AG20443 (cell line): ENCODE measurements at regions not wholly inside any gene's neighbourhood (a gene's known extent, or its start where the extent isn't known, plus 50 kb on each side); places are given as distances from the start of the nearest gene placed in this dataset.

Source experiments
- DNase-seq: peaks from one replicate; pipeline ENCODE4 v3.0.0; 2012; ENCODE audit warnings: low spot score, mixed read lengths

GRCh38 chrX:42619068-42619467 lies 158.9 kb downstream of the PPP1R2C start:
- no peak for DNase-seq

- DNase-seq = no peak
These were observed 161.0 kb downstream of the PPP1R2C start for GRCh38 chrX:42616981-42617380.

- no peak for DNase-seq
These were observed 162.8 kb downstream of the PPP1R2C start for GRCh38 chrX:42615161-42615563.

GRCh38 chrX:42606591-42606990 lies 171.4 kb downstream of the PPP1R2C start:
- DNase-seq = no peak

GRCh38 chrX:42604302-42604701 lies 173.7 kb downstream of the PPP1R2C start:
- DNase-seq = no peak

GRCh38 chrX:42603016-42603415 lies 174.9 kb downstream of the PPP1R2C start:
- no peak for DNase-seq

DNA sequence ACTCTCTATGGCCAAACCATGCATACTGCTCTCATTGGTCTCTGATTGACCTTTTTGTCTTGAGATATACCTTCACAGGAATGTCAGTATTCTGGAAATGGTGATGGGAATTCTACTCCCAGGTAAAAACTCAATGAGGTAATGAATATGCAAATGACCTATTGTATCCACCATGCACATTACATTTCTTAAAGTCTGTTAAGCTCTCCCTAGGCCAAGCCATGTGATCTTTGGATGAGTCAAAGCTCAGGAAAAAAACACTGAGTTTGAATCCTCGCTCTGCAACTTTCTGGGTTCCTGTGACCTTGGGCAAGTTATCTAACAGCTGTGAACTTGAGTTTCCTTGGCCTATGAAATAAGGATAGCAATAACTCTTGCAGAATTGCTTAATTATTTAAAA lies 175.4 kb downstream of the PPP1R2C start:
- no peak for DNase-seq

DNA sequence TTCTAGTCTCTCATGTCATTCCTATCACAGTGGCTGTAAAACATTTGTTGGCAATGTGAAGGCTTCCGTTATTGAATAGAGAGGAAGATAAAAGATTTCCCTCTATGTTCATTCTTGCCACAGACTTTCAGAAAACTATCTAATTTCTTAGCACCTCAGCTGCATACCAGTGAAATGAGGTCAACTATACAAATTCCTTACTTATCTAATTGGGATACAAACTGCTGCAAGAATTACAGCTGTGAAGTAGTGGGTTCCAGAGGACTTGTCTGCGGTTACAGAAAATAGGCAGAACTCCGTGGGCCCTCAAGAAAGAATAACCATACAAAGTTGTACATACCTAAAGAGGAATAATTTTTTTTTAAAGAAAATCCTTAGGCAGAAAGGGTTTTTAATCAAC lies 175.8 kb downstream of the PPP1R2C start:
- no peak for DNase-seq

DNA sequence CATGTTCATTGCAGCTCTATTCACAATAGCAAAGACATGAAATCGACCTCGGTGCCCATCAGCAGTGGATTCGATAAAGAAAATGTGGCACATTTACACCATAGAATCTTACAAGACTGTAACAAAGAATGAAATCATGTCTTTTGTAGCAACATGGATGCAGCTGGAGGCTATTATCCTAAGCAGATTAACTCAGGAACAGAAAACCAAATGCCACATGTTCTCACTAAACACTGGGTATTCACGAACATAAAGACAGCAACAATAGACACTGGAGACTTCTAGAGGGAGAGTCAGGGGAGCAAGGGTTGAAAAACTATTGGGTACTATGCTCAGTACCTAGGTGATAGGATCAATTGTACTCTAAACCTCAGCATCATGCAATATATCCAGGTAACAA lies 180.5 kb downstream of the PPP1R2C start:
- DNase-seq = no peak

DNA sequence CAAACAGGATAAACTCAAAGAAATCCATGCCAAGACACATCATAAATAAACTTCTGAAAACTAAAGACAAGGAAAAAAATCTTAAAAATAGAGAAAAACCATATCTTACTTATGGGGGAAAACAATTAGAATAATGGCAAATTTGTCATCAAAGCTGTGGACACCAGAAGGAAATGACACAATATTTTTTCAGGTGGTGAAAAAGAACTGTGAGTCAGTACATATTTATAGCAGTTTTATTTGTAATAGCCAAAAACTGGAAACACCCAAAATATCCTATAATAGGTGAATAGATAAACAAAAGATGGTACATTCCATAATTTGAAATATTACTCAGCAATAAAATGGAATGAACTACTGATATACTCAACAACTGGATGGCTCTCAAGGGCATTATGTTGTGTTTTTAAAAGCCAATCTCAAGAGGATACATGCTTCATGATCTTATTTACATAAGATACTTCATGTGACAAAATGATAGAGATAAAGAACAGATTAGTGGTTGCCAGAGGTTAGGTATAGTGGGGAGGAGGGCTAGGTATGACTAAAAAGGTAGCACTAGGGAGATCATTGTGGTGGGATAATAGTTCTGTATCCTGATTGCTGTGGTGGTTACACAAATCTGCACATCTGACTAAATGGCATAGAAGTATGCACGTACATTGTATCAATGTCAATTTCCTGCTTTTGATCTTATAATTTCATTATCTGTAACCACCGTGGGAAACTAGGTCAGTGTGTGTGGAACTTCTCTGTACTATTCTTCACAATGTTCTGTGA lies 191.9 kb downstream of the PPP1R2C start:
- DNase-seq = no peak

DNA sequence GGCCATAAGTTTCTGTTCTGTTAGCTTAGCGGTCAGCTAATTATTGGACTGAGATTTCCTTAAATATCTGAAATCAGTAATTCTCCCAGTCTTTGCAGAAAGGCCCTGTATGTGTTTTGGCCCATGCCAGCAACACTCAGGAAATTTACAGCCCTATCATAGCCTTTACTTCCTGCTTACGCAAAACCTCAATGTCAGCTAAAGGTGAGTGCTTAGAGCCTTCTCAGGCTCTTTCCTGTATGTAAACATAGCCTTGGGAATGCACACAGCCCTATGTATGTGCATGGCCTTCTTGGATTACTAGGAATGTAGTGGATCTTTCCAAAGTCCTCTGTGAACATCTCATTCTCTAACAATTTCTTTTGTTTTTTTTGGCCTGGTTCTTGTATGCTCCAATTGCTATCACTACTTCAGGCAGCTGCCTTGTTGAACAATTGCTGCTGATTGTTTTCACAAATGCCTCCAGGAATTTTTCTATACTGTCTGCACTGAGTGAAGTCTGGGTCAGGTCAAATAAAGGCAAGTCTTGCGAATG lies 200.0 kb downstream of the PPP1R2C start:
- no peak for DNase-seq

DNA sequence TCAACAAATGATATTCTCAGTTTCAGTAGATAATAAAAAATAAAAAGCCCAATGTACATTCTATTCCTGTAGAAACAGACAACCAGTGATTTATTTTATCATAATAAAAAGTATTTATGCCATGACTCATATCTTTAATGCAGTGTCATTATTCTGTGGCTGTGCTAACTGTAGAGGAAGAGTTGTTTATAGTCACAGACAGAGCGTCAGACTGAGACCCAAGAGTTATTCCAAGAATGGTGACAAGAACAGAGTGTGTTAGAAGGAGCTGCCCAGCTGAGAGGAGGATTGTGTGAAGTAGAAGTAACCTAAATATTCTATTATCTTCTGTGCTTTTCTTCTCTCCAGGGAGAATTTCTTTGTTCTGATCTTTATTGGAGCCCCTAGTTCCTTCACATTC lies 210.7 kb downstream of the PPP1R2C start:
- peak; percentile 7 for DNase-seq

- no peak for DNase-seq
These were observed 212.2 kb downstream of the PPP1R2C start for GRCh38 chrX:42565739-42566138.

DNA sequence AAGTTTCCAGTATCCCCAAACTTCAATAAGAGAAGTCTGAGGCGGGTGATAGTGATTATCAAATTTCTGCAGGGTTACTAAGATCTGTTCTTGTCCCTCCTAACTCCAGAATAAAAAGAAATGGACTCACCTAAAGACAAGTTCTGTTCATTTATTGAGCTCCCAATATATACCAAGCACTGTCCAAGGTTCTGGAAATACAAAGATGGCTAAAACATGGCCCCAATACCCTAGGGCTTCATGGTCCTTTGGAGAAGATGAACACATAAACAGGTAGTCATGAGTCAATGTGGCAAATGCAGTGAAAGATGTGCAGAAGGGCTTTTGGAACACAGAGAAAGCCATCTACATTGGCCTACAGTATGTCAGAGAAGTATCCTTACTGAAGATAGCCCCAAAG lies 231.2 kb downstream of the PPP1R2C start:
- DNase-seq = no peak

DNA sequence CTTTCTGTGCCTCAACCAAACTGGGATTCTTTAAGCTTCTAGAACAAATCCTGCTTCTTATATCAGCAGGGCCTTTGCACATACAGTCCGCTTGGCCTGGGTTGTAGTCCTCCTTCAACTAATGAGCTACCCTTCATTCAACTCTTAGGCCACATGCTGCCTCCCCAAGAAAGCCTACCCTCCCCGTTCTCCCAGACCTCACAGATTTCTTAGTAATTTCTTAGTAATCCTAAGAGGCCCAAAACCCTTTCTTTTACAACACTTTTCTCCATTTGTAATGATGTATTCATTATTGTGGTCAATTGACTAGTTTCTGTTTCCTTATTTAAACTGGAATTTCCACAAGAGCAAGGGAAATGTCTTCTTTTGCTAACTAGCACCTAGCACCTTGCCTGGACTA lies 233.1 kb downstream of the PPP1R2C start:
- DNase-seq = no peak

GRCh38 chrX:42541554-42541953 lies 236.4 kb downstream of the PPP1R2C start:
- DNase-seq = no peak

DNA sequence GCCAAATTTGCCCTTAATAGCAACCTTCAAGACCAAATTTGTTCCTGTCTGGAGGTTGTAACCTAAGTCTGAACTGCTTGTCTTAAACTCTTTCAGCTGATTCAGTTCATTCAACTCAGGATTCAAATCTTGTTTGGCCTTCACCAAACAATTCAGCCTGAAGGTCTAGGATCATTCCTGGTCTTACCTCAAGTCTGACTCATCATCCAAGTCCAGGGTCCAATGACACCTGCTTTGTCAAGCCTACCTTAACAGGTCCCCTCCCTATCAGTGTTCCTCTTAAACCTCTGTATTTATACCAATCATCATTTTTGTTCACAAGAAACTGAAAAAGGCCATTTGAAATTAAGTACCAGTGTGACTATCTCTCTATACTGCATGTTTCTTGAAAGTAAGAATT lies 237.8 kb downstream of the PPP1R2C start:
- DNase-seq = no peak

DNA sequence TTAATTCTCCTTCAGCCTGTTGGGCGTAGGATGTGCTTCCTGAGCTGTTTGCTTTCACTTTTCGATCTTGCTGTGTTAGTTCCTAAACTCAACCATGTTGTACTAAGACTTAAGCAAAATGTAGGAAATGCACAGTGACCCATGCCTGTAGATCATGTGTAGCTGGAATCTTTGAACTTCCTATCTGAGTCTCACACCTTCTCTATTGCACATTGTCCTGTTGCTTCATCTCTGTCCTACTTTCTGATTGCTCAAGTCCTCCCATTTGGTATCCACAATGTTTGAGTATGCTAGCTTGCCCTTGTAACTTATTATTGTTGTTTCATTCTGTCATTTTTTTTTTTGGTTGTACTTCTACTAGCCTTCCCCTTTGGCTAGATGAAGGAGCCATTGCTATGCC lies 239.6 kb downstream of the PPP1R2C start:
- DNase-seq = no peak

- no peak for DNase-seq
These were observed 241.7 kb downstream of the PPP1R2C start for GRCh38 chrX:42536286-42536685.

GRCh38 chrX:42535233-42535632 lies 242.7 kb downstream of the PPP1R2C start:
- DNase-seq = no peak

DNA sequence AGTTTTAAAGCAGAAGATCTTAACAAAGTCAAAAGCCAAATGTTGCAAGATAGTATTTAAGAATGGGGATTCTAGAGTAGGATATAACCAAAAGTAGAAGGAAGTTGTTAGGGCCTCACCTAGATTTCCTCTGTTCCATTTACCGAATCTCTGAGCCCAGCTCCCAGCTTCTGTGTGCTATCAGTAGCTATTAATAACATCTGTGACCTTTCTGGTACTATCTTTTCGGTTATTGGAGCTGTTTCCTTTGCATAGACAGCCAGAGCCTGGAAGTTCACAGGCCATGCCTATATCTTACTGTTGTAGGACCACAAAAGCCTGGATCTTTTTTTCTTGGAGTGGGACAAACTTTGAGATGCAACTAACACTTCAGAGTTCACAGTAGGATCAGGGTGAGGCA lies 244.2 kb downstream of the PPP1R2C start:
- DNase-seq = no peak

- DNase-seq = no peak
These were observed 246.5 kb downstream of the PPP1R2C start for GRCh38 chrX:42531441-42531840.

DNA sequence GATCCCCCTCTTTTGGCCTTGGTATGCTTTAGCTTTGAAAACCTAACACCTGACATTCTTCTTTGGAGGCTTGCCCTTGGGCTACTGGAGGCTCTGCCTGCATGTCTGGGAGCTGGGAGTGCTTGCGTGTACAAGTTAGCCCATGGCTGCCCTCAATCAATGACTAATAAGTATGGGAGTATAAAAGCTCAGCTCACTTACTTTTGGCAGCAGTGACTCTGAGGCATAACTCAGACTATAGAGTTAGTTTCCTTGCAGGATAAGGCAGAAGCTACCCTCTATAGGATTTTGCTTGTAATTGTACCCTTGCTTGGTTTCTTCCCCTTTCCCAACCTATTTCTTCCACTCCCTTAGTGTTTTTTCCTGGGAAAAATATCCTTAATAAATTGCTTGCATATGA lies 247.9 kb downstream of the PPP1R2C start:
- peak; percentile 39 for DNase-seq

DNA sequence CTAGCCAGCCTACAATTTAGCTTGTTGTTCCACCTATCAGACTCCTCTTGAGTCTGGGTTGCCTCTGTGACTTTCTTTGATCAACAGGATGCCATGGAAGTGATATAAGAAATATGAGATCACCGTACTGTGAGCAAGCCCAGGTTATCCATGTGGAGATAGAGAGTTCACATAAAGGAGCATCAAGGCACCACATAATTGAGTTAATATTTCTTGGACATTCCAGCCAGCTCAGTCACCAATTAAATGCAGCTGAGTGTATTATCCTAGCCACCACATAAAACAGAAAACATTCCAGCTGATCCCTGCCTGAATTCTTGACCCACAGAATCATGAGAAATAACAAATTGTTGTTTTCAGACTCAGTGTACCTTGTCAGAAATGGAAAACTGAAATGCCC lies 253.6 kb downstream of the PPP1R2C start:
- DNase-seq = peak; percentile 14
